Liver (tissue), 8 donors: ENCODE measurements at regions not wholly inside any gene's neighbourhood (a gene's known extent, or its start where the extent isn't known, plus 50 kb on each side); places are given as distances from the start of the nearest gene placed in this dataset.

Source experiments
- DNase-seq: peaks from one replicate; pipeline ENCODE4 v3.0.0-alpha.2; 2017; ENCODE audit warnings: low spot score
- H3K27ac ChIP-seq, 2 donors: one replicate each; pipeline ENCODE4 v1.7.0; 2013; ENCODE audit warnings: inconsistent platforms in 2 of 2, low read length in 2 of 2, control low read depth in 1 of 2, low read depth in 1 of 2, mild to moderate bottlenecking in 1 of 2
- H3K27me3 ChIP-seq, 4 donors: one replicate each; pipeline versions ENCODE4 v1.6.1 to v1.7.0; 2013; ENCODE audit warnings: low read length in 3 of 4, inconsistent platforms in 1 of 4, mild to moderate bottlenecking in 1 of 4, moderate library complexity in 1 of 4; ENCODE audit not compliant: control insufficient read depth in 4 of 4, insufficient read depth in 4 of 4
- H3K36me3 ChIP-seq, 4 donors: one replicate each; pipeline versions ENCODE4 v1.6.1 to v1.7.0; 2013; ENCODE audit warnings: low read length in 3 of 4, mild to moderate bottlenecking in 3 of 4, low read depth in 1 of 4, moderate library complexity in 1 of 4; ENCODE audit not compliant: control insufficient read depth in 4 of 4, insufficient read depth in 3 of 4
- H3K4me1 ChIP-seq, 4 donors: one replicate each; pipeline versions ENCODE4 v1.6.1 to v1.7.0; 2013; ENCODE audit warnings: low read length in 3 of 4, mild to moderate bottlenecking in 3 of 4, moderate library complexity in 1 of 4; ENCODE audit not compliant: control insufficient read depth in 4 of 4, insufficient read depth in 4 of 4
- H3K4me3 ChIP-seq, 3 donors: one replicate each; pipeline versions ENCODE4 v1.6.1 to v1.7.0; 2013; ENCODE audit warnings: low read length in 3 of 3, control low read depth in 1 of 3, low read depth in 1 of 3, mild to moderate bottlenecking in 1 of 3
- H3K9ac ChIP-seq, 2 donors: one replicate each; pipeline ENCODE4 v1.7.0; 2013; ENCODE audit warnings: low read length in 2 of 2, mild to moderate bottlenecking in 2 of 2, moderate library complexity in 2 of 2, control low read depth in 1 of 2, low read depth in 1 of 2
- H3K9me3 ChIP-seq, 4 donors: one replicate each; pipeline versions ENCODE4 v1.6.1 to v1.7.0; 2013; ENCODE audit warnings: low read length in 3 of 4; ENCODE audit not compliant: control insufficient read depth in 4 of 4
- CTCF ChIP-seq: fragments of 150-350 bp; IDR thresholded peaks from 2 replicates; pipeline ENCODE4 v1.5.1; 2017; ENCODE audit warnings: improper control_type of control experiment, low read depth, low read length; ENCODE audit not compliant: missing input control
- FOXA1 ChIP-seq: IDR thresholded peaks from 2 replicates; pipeline ENCODE4 v1.6.1; 2016; ENCODE audit warnings: antibody characterized with exemption
- FOXA2 ChIP-seq: IDR thresholded peaks from 2 replicates; pipeline ENCODE4 v1.6.1; 2016; ENCODE audit warnings: antibody characterized with exemption
- GABPA ChIP-seq, 2 donors: IDR thresholded peaks in 1 of 2; conservative IDR thresholded peaks in 1 of 2; 2 replicates each; pipeline ENCODE4 v1.6.1; 2016; ENCODE audit warnings: antibody characterized with exemption in 2 of 2, mild to moderate bottlenecking in 1 of 2, moderate library complexity in 1 of 2
- HNF4A ChIP-seq, 2 donors: conservative IDR thresholded peaks; 2 replicates each; pipeline ENCODE4 v1.6.1; 2016; ENCODE audit warnings: antibody characterized with exemption in 2 of 2, mild to moderate bottlenecking in 2 of 2
- HNF4G ChIP-seq: IDR thresholded peaks from 2 replicates; pipeline ENCODE4 v1.6.1; 2016; ENCODE audit warnings: antibody characterized with exemption
- JUND ChIP-seq, 2 donors: IDR thresholded peaks; 2 replicates each; pipeline ENCODE4 v1.6.1; 2016; ENCODE audit warnings: antibody characterized with exemption in 2 of 2
- MAX ChIP-seq: IDR thresholded peaks from 2 replicates; pipeline ENCODE4 v1.6.1; 2016; ENCODE audit warnings: antibody characterized with exemption
- NR2F2 ChIP-seq: IDR thresholded peaks from 2 replicates; pipeline ENCODE4 v1.6.1; 2016; ENCODE audit warnings: antibody characterized with exemption
- RAD21 ChIP-seq, 2 donors: IDR thresholded peaks; 2 replicates each; pipeline ENCODE4 v1.6.1; 2016; ENCODE audit warnings: antibody characterized with exemption in 2 of 2, mild to moderate bottlenecking in 2 of 2
- REST ChIP-seq: IDR thresholded peaks from 2 replicates; pipeline ENCODE4 v1.6.1; 2016; ENCODE audit warnings: antibody characterized with exemption, mild to moderate bottlenecking
- RXRA ChIP-seq, 2 donors: IDR thresholded peaks; 2 replicates each; pipeline ENCODE4 v1.6.1; 2017 to 2018; ENCODE audit warnings: antibody characterized with exemption in 2 of 2, mild to moderate bottlenecking in 1 of 2
- SP1 ChIP-seq: IDR thresholded peaks from 2 replicates; pipeline ENCODE4 v1.6.1; 2018; ENCODE audit warnings: antibody characterized with exemption, mild to moderate bottlenecking
- TAF1 ChIP-seq: conservative IDR thresholded peaks from 2 replicates; pipeline ENCODE4 v1.6.1; 2016; ENCODE audit warnings: antibody characterized with exemption, mild to moderate bottlenecking
- ZBTB33 ChIP-seq: IDR thresholded peaks from 2 replicates; pipeline ENCODE4 v1.6.1; 2016; ENCODE audit warnings: antibody characterized with exemption
- WGBS: extraction: QIAGEN DNeasy Blood & Tissue Kit; methylation state at CpG from one replicate; pipeline ENCODE4 v1.1.7; 2013; 5-methylcytosine and 5-hydroxymethylcytosine counted together
- donor health status: healthy.
- donor health status: healthy.
- donor health status: healthy.
- donor health status: healthy.
- donor health status: healthy.

- Histone ChIP-seq H3K36me3 (no peaks in the 10 kb centered on the region), H3K4me1 (no peaks in the 10 kb centered on the region), H3K27ac (no peak overlapping the region), H3K27me3 (peaks cover 0 to 2% (median 0%) of the 10 kb centered on the region in 4 donors), H3K4me3 (no peak overlapping the region), H3K9me3 (no peaks in the 10 kb centered on the region), H3K9ac (no peak overlapping the region)
- 78% methylated on average over 1 of the region's 1 CpG for WGBS
- no peak for DNase-seq
- no peak for TF ChIP-seq RAD21 (IDR thresholded peaks at IDR 0.05)
- TF ChIP-seq SP1, result no peak
- no peak for TF ChIP-seq GABPA (IDR thresholded peaks at IDR 0.05 in 1 of 2, conservative IDR thresholded peaks at IDR 0.05 in 1 of 2)
- no peak for TF ChIP-seq FOXA1
- TF ChIP-seq CTCF, result no peak
- no peak for TF ChIP-seq NR2F2
- TF ChIP-seq MAX, result no peak
- TF ChIP-seq JUND (IDR thresholded peaks at IDR 0.05), result no peak
- TF ChIP-seq REST, result no peak
- TF ChIP-seq RXRA (IDR thresholded peaks at IDR 0.05), result no peak
- no peak for TF ChIP-seq HNF4A (conservative IDR thresholded peaks at IDR 0.05)
- no peak for TF ChIP-seq ZBTB33
Measured at GRCh38 chr4:74670583-74670982, 123.7 kb downstream of the BTC start.

GRCh38 chr4:74671080-74671698 is 123.1 kb downstream of the BTC start:
- no peaks in the 10 kb centered on the region for H3K4me1 ChIP-seq
- no peak overlapping the region for H3K9ac ChIP-seq
- H3K9me3 ChIP-seq, result no peaks in the 10 kb centered on the region
- H3K27ac ChIP-seq, result no peak overlapping the region
- peaks cover 0 to 2% (median 0%) of the 10 kb centered on the region in 4 donors for H3K27me3 ChIP-seq
- no peak overlapping the region for H3K4me3 ChIP-seq
- no peak for DNase-seq
- H3K36me3 ChIP-seq, result no peaks in the 10 kb centered on the region
- under 1% methylated on average over 2 of the region's 2 CpGs for WGBS
- TF ChIP-seq TAF1 (no peak), CTCF (peak; percentile 52), HNF4G (no peak), NR2F2 (no peak), HNF4A (conservative IDR thresholded peaks at IDR 0.05) (no peak), JUND (IDR thresholded peaks at IDR 0.05) (no peak), RXRA (IDR thresholded peaks at IDR 0.05) (no peak), RAD21 (IDR thresholded peaks at IDR 0.05) (peak; percentile 76 to 83), ZBTB33 (no peak), REST (no peak), FOXA2 (no peak), SP1 (no peak)
